Astrocyte of the spinal cord (primary cell): ENCODE measurements at regions not wholly inside any gene's neighbourhood (a gene's known extent, or its start where the extent isn't known, plus 50 kb on each side); places are given as distances from the start of the nearest gene placed in this dataset.

Experiments used
- DNase-seq: peaks from one replicate; pipeline ENCODE4 v3.0.0; 2011; ENCODE audit warnings: low read depth, low spot score
- H3K4me3 ChIP-seq: 2 replicates; pipeline ENCODE4 v1.5.1; 2011; ENCODE audit warnings: low read depth, mild to moderate bottlenecking, low read length, moderate library complexity
- CTCF ChIP-seq: IDR thresholded peaks from 2 replicates; pipeline ENCODE4 v1.5.1; 2012; ENCODE audit warnings: low read depth, mild to moderate bottlenecking, low read length, inconsistent platforms
- in situ Hi-C: cut with HindIII; loops from 2 replicates; pipeline ENCODE4 v1.10.0; 2017; ENCODE audit warnings: low sequenced_read_pairs

- in situ Hi-C loops, result no loop called here
- H3K4me3 ChIP-seq, result no peak overlapping the region
- no peak for DNase-seq
- TF ChIP-seq CTCF, result no peak
Measured at GRCh38 chr3:115470254-115470653, 153.1 kb upstream of the GAP43 start.

GRCh38 chr3:115475178-115476041 is 147.9 kb upstream of the GAP43 start:
- in situ Hi-C loops, result no loop called here
- no peak for DNase-seq
- TF ChIP-seq CTCF, result no peak
- H3K4me3 ChIP-seq, result no peak overlapping the region

GRCh38 chr3:115476472-115476871 is 146.8 kb upstream of the GAP43 start:
- H3K4me3 ChIP-seq, result no peak overlapping the region
- no peak for DNase-seq
- in situ Hi-C loops, result no loop called here
- no peak for TF ChIP-seq CTCF

- in situ Hi-C loops, result no loop called here
- TF ChIP-seq CTCF, result no peak
- no peak overlapping the region for H3K4me3 ChIP-seq
- DNase-seq, result no peak
Measured at GRCh38 chr3:115478359-115478758, 145.0 kb upstream of the GAP43 start.

- no peak overlapping the region for H3K4me3 ChIP-seq
- no peak for DNase-seq
- in situ Hi-C loops, result no loop called here
- TF ChIP-seq CTCF, result no peak
Measured at GRCh38 chr3:115486880-115487279, 136.4 kb upstream of the GAP43 start.

- no peak overlapping the region for H3K4me3 ChIP-seq
- in situ Hi-C loops, result no loop called here
- DNase-seq, result no peak
- no peak for TF ChIP-seq CTCF
Measured at GRCh38 chr3:115487968-115488367, 135.3 kb upstream of the GAP43 start.

GRCh38 chr3:115488409-115488808 is 134.9 kb upstream of the GAP43 start:
- TF ChIP-seq CTCF, result no peak
- DNase-seq, result no peak
- H3K4me3 ChIP-seq, result no peak overlapping the region
- in situ Hi-C loops, result no loop called here
